HG03045 (cell line): ENCODE measurements at regions not wholly inside any gene's neighbourhood (a gene's known extent, or its start where the extent isn't known, plus 50 kb on each side); places are given as distances from the start of the nearest gene placed in this dataset.
"Not testable (repeated sequence)": the region's sequence is repeated elsewhere in the genome, so short reads cannot be mapped to it uniquely, and the experiment has no call there.

Experiments used
- ATAC-seq: cut with Tn5 transposase; IDR thresholded peaks from one replicate; pipeline ENCODE4 v1.9.1; 2021; ENCODE audit warnings: mild to moderate bottlenecking, moderate library complexity; ENCODE audit not compliant: unreplicated experiment

DNA sequence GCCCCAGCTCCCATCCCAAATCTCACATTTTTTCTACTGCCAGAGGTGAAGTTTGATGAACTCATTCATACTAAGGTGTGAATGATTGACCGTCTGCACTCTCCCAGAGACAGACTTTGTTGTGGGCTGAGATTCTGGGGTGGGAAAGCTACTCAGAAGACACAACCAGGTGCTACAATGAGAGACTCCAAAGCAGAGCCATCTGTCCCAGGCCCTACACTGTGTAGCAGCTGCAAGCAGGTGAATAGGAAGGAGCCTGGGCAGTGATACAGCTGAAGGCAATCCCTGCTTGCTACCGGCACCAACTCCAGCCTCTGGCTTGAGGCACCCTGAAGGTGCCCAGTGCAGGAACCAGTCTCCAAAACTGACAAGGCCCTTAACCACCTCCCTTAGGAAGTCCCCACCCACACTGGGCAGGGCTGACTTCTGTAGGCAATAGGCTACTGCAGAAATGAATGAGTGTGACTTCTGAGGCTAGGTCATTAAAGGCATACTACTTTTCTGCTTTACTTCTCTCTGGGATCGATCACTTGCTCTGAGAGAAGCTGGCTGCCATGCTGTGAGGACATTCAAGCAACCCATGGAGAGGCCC, 79.7 kb upstream of the RUNX3 start:
- no peak for ATAC-seq

DNA sequence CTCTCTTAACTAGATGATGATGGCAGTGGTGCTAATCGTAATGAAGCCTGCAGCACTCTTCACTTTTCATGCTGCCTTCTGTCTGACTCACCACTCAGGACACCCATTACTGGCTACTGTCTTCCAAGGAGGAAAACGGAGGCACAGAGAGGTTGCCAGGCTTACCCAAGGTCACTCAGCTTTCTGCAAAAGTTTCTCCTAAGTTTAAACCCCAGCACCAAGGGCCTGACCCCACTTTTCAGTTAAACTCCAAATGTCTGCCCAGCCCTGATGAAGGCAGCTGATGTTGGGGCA, 78.1 kb upstream of the RUNX3 start:
- no peak for ATAC-seq

DNA sequence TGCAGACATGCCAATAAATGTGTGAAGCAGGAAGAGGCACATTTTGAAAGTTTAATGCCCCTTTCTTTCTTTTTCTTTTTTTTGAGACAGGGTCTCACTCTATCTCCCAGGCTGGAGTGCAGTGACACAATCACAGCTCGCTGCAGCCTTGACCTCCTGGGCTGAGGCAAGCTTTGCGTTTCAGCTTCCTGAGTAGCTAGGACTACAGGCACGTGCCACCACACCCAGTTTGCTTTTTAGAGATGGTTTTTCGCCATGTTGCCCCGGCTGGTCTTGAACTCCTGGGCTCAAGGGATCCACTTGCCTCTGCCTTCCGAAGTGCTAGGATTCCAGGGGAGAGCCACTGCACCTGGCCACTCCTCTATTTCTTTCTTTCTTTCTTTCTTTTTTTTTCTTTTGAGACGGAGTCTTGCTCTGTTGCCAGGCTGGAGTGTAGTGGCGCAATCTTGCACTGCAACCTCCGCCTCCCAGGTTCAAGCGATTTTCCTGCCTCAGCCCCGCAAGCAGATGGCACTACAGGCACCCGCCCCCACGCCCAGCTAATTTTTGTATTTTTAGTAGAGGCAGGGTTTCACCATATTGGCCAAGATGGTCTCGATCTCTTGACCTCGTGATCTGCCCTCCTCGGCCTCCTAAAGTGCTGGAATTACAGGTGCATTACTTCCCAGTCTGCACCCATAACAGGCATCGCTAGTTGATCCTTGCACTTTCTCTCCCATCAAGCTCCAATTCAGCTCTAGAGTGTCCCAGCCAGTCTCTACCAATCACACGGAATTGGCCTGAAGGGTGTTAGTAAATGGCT, 77.5 kb upstream of the RUNX3 start:
- not testable (repeated sequence) for ATAC-seq

DNA sequence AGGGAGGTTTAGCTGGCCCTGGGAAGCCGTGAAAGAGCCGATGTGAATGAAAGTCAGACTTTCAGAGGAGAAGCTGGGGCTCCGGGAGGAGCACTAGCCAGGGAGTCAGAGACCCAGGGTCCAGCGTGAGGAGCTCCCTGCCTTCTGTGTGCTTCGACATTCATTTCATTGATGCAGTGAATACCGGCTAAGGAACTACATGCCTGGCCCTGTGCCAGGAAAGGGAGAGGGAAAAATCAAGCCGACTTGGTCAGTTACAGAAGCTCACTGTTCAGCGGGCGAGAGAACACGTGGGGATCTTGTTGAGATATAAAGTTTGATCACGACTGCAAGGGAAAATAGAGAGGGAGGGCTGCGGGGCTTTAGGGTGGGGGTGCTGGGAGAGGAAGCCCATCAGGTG, 76.7 kb upstream of the RUNX3 start:
- no peak for ATAC-seq

DNA sequence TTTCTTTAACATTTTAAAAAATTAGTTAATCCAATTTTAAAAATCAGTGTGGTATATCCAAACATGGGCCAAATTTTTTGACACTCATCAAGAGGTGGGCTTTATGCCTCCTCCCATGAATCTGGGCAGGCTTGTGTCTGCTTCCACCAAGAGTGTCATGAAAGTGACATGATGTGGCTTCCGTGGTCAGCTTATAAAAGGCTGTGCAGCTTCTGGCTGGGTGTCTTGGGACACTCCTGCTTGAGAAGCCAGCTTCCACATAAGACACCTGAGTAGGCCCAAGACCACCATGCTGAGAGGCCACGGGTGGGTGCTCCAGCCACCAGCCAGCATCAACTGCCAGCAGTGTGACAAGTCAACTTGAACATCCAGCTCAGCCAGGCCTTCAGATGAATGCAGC, 74.3 kb upstream of the RUNX3 start:
- no peak for ATAC-seq

DNA sequence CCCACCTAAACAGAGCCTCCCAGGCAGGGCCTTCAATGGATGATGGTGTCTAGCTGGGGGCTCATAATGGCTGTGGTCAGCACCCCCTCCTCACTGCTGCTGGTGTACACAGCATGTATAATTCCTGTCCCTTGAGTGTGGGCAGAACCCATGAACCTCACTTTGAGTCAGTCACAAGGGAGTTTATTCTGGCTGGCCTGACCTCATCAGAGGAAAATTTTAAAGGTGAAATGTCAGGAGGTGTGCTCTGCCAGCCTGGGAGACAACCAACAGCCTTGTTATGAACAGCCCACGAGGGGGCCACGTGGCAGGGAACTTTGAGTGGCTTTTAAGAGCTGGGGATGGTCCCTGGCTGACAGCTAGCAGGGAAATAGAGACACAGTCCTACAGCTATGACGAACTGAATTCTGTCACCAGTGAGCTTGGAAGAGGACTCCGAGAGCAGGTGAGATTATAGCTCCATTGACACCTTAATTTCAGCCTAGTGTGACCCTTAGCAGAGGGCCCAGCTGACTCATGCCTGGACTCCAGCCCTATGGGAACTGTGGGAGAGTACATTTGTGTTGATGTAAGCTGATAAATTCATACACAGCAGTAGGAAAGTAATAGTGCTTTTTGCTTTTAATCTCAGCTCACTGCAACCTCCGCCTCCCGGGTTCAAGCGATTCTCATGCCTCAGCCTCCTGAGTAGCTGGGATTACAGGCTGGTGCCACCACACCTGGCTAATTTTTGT, 73.5 kb upstream of the RUNX3 start:
- no peak for ATAC-seq

DNA sequence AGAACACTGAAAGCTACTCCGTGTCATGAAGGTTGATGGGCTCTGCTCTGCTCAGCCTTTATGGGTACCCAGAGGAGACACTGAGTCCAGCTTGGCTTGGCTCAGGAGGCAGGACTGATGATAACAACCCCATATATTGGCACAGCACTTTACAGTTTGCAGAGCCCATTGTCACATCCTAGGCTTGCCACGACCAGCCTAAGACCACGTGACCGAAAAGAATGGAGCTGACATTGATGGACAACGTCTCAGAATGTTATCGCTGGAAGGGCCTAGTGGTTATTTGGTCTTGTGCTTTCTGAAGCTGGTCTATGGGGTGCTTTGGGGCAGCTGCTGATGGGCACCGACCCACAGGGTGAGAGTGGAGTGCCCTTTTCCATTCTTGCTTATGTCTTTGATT, 72.9 kb upstream of the RUNX3 start:
- ATAC-seq = no peak

DNA sequence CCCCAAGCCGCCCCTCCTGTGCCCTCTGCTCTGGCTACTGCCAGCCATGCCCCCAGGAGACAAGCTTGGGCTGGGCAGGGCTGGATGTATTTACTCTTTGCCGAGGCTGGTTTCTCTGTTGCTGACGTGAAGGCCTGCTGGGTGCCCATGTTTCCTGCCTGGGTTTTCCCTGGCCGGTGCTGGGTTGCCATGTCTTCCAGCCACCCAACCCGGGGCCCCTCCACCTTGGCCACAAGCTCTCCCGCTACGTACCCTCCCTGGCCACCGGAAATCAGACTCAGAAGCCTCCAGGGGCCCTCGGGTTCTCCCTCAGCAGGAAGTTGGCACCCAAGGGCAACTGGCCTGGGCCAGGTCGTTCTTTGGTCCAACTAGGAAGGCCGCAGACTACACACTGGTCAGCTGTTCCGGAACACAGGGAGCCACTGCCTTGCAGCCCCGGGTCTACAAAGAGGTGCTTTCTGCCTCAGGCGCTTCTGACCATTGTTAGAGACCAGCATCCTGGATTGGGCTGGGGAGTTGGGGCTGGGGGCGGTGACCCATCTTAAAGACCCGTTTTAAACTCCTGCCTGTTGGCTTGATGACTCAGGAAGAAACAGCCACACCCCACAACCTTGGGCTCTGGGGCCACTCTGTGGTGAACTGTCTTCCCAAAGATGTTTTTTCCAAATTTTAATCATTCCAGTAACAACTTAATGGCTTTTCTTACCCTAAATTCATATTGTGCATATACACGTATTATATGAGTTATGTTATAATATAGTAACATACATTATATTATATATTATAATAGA, 71.2 kb upstream of the RUNX3 start:
- no peak for ATAC-seq

DNA sequence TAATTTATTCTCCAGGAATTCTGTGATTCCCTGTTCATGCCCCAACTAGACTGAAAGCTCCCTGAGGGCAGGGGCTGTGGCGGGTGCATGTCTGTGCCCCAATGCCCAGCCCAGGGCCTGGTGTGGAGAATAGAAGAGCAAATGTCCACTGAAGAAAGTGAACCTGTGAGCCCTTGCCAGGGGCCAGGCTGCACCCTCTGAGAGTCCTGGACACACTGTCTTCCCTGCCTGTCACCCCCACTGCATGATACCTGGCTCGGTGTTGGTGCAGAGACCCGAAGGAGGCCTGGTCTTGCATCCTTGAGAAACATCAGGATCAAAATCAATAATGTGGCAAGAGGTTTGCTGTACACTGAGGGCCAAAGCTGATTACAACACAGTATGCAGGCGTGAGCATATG, 69.8 kb upstream of the RUNX3 start:
- no peak for ATAC-seq

DNA sequence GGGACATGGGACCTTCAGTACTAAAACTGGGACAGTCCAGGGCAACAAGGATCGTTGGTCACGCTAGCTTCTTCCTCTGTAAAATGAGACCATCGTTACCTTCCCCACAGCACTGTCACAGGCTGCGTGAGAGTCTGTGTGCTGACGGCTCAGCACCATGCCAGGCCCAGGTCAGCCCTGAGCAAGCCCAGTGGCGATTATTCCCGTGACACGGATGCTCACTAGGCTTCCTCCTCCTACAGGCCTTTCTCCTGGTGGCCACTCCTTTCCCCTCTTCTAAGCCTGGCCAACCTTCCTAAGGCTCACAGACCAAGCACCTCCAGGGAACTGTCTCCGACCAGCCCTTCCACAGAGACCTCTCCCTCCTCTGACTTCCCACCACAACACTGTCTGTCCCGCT, 69.3 kb upstream of the RUNX3 start:
- no peak for ATAC-seq

DNA sequence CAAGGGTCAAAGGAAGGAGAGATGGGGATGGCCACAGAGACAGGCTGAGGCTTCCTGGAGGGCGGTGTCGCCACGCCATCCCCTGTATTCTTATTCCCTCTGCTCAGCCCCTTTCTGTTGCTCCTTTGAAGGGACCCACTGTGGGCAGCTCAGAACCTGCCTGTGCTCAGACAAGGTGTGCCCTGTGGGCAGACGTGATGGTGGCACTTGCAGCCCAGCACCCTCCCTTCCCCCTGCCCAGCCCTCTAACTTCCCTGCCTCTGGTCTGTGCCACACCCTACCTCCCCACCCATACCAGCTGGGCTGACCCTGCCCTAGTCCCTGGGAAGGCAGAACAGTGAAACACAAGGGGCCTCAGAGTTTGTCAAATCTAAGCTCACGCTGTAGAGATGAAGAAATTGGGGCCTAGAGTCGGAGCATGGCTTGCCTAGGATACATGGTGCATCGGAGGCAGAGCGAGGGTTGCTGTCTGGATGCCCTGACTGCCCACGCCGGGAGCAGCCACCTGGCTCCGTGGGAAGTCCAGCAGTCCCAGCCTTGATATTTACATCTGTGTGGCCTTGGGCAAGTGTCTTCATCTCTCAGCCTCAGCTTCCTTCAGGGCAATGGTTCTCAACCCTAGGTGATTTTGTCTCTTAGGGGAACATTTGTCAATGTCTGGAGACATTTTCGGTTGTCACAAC, 68.6 kb upstream of the RUNX3 start:
- ATAC-seq = no peak

DNA sequence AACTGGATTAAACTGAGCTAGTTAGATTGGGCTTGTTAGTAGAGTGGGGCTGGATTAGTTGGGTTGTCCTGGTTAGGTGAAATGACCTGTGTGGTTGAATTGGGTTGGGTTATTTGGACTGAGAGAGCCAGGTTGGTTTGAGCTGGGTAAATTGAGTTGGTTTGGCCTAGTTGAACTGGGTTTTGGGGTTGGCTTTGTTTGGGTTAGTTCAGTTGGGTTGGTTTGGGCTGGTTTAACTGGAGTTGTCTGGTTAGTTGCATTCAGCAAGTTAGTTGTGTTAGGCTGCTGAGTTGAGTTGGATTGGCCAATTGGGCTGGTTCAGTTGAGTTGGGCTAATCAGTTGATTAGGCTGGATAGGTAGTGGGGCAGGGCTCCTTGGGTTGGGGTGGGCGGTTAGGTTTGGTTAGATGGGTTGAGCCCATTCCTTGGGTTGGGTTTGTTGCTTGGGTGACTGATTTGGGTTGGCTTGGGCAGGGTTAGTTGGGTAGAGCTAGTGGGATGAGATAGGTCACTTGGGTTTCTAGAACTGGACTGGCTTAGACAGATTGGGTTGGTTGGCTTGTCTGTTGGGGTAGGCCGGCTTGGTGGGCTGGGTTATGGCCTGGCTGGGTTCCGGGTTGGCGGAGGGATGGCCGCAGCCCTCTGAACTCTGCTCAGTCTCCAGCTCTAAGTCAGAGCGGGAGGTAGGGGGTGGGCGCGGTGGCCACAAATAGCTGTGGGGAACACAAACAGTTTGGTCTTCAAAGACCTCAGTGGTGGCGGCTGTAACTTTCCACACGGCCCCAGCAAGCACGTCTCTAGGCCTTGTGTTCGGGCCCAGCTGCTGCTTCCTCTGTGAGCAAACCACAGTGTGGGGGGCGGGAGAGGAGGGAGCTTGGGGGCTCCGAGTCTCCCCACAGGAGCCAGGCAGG, 67.2 kb upstream of the RUNX3 start:
- ATAC-seq = no peak

DNA sequence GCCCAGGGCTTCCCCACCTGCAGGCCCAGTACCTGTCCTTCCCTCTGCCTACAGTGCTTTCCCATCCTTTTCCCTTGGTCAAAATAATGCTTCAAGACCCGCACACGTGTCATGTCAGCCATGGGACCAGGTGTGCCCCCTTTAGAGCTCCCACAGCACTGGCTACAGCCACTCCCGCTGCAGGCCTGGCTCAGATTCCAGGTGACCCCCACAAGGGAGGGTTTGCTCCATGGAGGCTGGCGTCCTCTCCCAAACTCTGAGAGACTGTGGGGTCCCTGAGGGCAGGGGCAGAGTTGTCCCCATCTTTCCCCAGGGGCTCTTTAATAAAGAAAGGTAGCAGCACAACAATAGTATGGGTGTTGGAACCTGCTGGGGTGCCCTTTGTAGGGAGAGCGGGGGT, 66.4 kb upstream of the RUNX3 start:
- ATAC-seq = no peak

DNA sequence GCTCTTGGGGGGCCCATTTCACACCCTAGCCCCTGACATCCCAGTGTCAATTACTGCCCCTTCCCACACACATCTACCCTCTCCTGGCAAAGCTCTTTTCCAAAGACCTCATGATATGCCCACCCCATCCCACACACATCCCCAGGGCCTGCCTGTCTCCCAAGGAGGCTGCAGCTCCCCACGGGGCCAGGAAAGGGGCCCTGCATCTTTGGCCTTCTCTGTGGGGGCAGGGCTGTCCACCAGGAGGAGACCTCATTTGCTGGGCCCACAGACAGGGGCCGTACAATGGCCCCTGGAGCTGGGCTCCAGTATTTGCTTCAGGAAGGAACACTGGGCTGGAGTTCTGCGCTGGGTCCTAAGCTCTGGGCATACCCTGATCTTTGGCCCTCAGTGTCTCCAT, 65.6 kb upstream of the RUNX3 start:
- ATAC-seq = no peak

DNA sequence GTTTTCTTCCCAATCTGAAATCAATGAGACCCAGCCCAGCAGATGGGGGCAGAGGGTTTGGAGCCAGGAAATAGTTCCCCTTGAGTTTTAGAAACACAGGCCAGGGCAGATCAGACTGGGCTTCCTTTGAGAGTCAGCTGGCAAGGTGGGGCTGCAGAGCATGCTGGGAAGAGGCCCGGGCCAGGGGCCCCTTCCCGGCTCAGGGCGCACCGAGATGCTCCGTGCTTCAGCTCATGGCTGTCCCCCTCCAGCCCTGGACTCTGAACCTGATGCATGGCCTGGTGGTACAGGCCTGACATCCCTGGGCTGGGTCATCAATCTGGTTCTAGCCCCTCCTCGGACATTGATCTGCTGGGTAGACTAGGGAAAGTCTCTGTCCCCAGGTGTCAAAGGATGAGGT, 65.1 kb upstream of the RUNX3 start:
- ATAC-seq = no peak

DNA sequence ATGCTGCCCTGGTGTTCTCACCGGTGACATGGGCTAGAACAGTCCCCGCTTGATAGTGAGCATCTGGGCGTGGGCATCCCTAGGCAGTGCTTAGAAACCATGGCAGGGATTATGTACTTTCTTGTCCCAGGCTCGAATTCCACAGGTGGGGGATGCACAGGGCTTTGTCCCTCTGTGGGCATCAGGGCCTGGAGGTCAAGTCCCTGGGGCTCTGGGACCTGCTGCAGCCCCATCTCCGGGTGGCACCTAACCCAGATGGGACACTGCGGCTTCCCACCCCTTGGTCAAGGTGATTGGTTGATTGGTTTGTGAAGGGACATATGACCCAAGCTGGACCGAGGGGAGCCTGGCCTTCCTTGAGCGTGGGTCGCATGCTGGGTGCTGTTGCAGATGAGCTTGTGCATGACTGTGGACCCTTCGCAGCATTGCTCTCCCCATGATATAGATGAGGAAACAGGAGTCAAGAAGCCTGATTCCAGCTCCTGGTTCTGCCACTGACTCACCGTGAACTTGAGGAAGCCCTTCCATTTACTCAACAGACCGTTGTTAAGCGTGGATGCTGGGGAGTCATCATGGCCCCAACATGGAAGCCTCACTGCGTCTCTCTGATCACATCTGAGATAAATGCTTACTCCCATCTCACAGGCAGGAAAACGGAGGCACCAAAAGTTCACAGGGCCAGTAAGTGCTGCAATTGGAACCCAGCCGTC, 64.0 kb upstream of the RUNX3 start:
- no peak for ATAC-seq

DNA sequence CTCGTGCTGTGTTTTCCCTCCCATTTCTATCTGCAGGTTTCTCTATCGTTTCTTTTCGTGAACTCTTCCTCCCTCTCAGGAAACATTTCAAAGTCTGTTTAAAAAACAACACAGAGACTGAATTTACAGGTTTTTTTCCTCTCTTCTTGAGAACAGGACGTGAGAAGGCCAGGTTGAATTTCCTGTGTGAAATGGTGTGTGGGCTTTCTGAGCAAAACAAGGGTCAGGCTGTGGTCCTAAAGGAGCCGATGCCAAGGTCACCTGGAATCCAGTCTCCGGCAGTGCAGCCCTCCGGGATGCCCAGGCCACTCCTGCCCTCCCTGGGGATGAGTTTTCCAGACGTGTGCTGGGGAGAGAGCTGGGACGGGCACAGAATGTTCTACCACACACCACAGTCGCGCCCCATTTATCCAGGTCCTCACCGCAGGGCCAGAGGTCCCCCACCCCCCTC, 62.7 kb upstream of the RUNX3 start:
- no peak for ATAC-seq

DNA sequence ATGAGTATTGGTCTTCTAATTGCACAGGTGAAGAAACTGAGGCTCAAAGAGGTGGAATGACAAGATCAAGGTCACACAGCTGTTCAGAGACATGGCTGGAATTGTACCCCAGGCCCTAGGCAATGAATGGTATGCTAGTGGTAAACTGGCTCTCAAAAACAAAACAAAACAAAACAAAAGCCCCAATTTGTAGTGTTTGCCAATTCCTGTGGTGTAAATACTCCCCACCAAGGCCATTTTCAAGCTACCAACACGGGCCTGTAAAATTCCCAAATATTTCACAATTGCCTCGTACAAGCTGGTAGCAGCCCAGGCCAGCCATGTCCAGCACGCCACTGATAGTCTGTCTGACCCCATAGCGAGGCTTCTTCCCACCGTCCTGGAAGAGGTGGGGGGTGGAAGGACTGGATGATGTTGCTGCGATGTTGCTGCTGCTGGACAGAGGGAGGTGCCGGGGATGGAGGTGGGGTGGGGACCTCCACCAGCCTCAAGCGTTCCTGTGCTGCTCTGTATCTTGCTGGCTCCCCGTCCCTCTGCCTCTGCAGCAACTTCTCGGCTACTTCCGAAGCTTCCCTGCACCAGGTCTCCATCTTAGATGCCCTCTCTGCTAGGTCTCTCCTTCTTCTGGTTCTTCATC, 62.2 kb upstream of the RUNX3 start:
- ATAC-seq = no peak

DNA sequence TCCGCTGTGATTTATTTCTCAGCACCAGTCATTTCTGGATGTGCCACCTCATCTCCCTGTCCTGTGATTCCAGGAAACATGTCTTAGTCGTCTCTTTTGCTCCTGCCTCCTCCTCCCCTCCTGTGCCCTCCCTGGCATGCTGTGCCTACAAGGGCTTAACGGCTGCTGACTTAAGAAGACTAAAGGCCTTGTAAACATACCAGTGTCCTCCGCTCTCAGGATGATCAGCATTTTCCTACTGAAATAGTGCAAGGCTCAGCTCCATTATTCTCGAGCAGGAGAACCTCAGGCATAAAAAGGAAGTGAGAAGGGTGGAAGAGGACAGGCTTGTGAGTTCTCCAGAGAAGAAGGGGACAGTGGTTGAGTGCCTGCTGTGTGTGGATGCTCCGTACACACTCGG, 61.6 kb upstream of the RUNX3 start:
- ATAC-seq = no peak
